ENCODE measurements at regions not wholly inside any gene's neighbourhood (a gene's known extent, or its start where the extent isn't known, plus 50 kb on each side); places are given as distances from the start of the nearest gene placed in this dataset.

DNA sequence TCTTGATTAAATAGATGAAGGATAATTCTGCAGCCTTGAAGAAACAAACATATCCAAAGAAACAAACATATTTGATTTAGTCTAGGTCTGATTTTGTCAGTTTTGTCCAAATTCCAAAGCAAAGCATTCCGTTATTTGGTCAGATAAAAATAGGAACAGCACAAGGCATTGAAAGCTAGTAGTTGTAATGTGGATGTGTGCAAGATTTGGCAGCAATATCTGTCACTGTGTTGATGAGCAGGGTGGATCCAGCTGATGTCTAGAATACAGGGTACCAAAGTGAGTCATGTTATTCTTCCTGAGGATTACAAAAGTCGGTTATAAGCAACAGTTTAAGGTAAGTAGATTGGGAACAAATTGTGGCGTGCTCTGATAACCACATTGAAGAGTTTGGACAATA lies 69.3 kb upstream of the PLPPR1 start:
- Mint-ChIP-seq H3K9me3 (peaks cover 21% of the 10 kb centered on the region), H3K27me3 (ENCODE audit: insufficient read depth) (no peaks in the 10 kb centered on the region), H3K36me3 (ENCODE audit: low read depth) (no peaks in the 10 kb centered on the region), H3K4me3 (no peak overlapping the region), H3K4me1 (ENCODE audit: low read depth) (no peaks in the 10 kb centered on the region), H3K27ac (no peak overlapping the region)
- DNase-seq = no peak
- TF ChIP-seq, protein P1, sequence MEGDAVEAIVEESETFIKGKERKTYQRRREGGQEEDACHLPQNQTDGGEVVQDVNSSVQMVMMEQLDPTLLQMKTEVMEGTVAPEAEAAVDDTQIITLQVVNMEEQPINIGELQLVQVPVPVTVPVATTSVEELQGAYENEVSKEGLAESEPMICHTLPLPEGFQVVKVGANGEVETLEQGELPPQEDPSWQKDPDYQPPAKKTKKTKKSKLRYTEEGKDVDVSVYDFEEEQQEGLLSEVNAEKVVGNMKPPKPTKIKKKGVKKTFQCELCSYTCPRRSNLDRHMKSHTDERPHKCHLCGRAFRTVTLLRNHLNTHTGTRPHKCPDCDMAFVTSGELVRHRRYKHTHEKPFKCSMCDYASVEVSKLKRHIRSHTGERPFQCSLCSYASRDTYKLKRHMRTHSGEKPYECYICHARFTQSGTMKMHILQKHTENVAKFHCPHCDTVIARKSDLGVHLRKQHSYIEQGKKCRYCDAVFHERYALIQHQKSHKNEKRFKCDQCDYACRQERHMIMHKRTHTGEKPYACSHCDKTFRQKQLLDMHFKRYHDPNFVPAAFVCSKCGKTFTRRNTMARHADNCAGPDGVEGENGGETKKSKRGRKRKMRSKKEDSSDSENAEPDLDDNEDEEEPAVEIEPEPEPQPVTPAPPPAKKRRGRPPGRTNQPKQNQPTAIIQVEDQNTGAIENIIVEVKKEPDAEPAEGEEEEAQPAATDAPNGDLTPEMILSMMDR (IDR thresholded peaks at IDR 0.05) = no peak

Measured in HFFc6 (cell line).